SK-N-SH treated with all-trans-retinoic acid at 6 μM for 48 hours (cell line): ENCODE measurements at regions not wholly inside any gene's neighbourhood (a gene's known extent, or its start where the extent isn't known, plus 50 kb on each side); places are given as distances from the start of the nearest gene placed in this dataset.

Source experiments
- ATAC-seq: fragments of 200-7000 bp; cut with Tn5 transposase; 3 replicates; pipeline ENCODE4 v1.9.1; 2020; ENCODE audit warnings: mild to moderate bottlenecking, moderate library complexity
- ARNTL ChIP-seq: fragments of 450-650 bp; formaldehyde crosslinking; IDR thresholded peaks from 2 replicates; pipeline ENCODE4 v1.5.0; 2020; ENCODE audit warnings: low read depth, mild to moderate bottlenecking, moderate library complexity, borderline replicate concordance
- BACH2 ChIP-seq: fragments of 250-450 bp; sonication (Bioruptor Pico); IDR thresholded peaks from 2 replicates; pipeline ENCODE4 v1.9.0; 2021; ENCODE audit warnings: mild to moderate bottlenecking, borderline replicate concordance
- CSDC2 ChIP-seq: fragments of 250-450 bp; sonication (Bioruptor Pico); IDR thresholded peaks from 2 replicates; pipeline ENCODE4 v1.5.0; 2020; ENCODE audit warnings: mild to moderate bottlenecking, moderate library complexity
- ESRRG ChIP-seq: fragments of 250-450 bp; sonication (Bioruptor Pico); IDR thresholded peaks from 2 replicates; pipeline ENCODE4 v1.6.1; 2021; ENCODE audit warnings: mild to moderate bottlenecking
- GLIS3 ChIP-seq: fragments of 250-450 bp; sonication (Bioruptor Pico); IDR thresholded peaks from 2 replicates; pipeline ENCODE4 v1.5.0; 2020; ENCODE audit warnings: mild to moderate bottlenecking, moderate library complexity
- ISL1 ChIP-seq: fragments of 250-450 bp; sonication (Bioruptor Pico); IDR thresholded peaks from 2 replicates; pipeline ENCODE4 v2.1.2; 2022; ENCODE audit warnings: mild to moderate bottlenecking, moderate library complexity
- OSR1 ChIP-seq: fragments of 250-450 bp; sonication (Bioruptor Pico); IDR thresholded peaks from 2 replicates; pipeline ENCODE4 v1.8.0; 2022; ENCODE audit warnings: moderate library complexity, mild to moderate bottlenecking, inconsistent platforms
- PPARA ChIP-seq: fragments of 250-450 bp; sonication (Bioruptor Pico); IDR thresholded peaks from 2 replicates; pipeline ENCODE4 v1.5.0; 2020; ENCODE audit warnings: mild to moderate bottlenecking, borderline replicate concordance
- RARB ChIP-seq: fragments of 250-450 bp; sonication (Bioruptor Pico); IDR thresholded peaks from 2 replicates; pipeline ENCODE4 v1.8.0; 2021; ENCODE audit warnings: mild to moderate bottlenecking, moderate library complexity
- SNAI2 ChIP-seq: fragments of 250-450 bp; sonication (Bioruptor Pico); IDR thresholded peaks from 2 replicates; pipeline ENCODE4 v1.5.0; 2020; ENCODE audit warnings: mild to moderate bottlenecking, moderate library complexity
- TCF4 ChIP-seq: fragments of 250-450 bp; sonication (Bioruptor Pico); IDR thresholded peaks from 2 replicates; pipeline ENCODE4 v1.8.0; 2021; ENCODE audit warnings: mild to moderate bottlenecking, moderate library complexity, borderline replicate concordance
- TOX ChIP-seq: fragments of 250-450 bp; sonication (Bioruptor Pico); IDR thresholded peaks from 2 replicates; pipeline ENCODE4 v1.8.0; 2021; ENCODE audit warnings: mild to moderate bottlenecking, moderate library complexity, borderline replicate concordance
- ZFP3 ChIP-seq: fragments of 250-450 bp; sonication (Bioruptor Pico); IDR thresholded peaks from 2 replicates; pipeline ENCODE4 v1.5.0; 2020; ENCODE audit warnings: mild to moderate bottlenecking, moderate library complexity
- ZFP30 ChIP-seq: fragments of 450-650 bp; formaldehyde crosslinking; IDR thresholded peaks from 2 replicates; pipeline ENCODE4 v1.5.0; 2022; ENCODE audit warnings: mild to moderate bottlenecking, moderate library complexity
- ZNF565 ChIP-seq: fragments of 450-650 bp; formaldehyde crosslinking; conservative IDR thresholded peaks from 2 replicates; pipeline ENCODE4 v1.5.0; 2020; ENCODE audit warnings: low read depth, mild to moderate bottlenecking, moderate library complexity
- ZNF70 ChIP-seq: fragments of 450-650 bp; formaldehyde crosslinking; IDR thresholded peaks from 2 replicates; pipeline ENCODE4 v1.5.0; 2020; ENCODE audit warnings: mild to moderate bottlenecking, moderate library complexity
- ZNF8 ChIP-seq: fragments of 450-650 bp; formaldehyde crosslinking; IDR thresholded peaks from 2 replicates; pipeline ENCODE4 v1.5.0; 2020; ENCODE audit warnings: mild to moderate bottlenecking, moderate library complexity
- TF ChIP-seq, protein P1 (sequence below): fragments of 250-450 bp; sonication (Bioruptor Pico); IDR thresholded peaks from 2 replicates; pipeline ENCODE4 v1.5.1; 2021; ENCODE audit warnings: mild to moderate bottlenecking, moderate library complexity
- TF ChIP-seq, protein P2 (sequence below): fragments of 250-450 bp; sonication (Bioruptor Pico); IDR thresholded peaks from 2 replicates; pipeline ENCODE4 v1.5.0; 2020; ENCODE audit warnings: mild to moderate bottlenecking, moderate library complexity
- TF ChIP-seq, protein P3 (sequence below): fragments of 250-450 bp; sonication (Bioruptor Pico); IDR thresholded peaks from 2 replicates; pipeline ENCODE4 v1.5.1; 2020; ENCODE audit warnings: low read depth, mild to moderate bottlenecking, moderate library complexity
- TF ChIP-seq, protein P4 (sequence below): fragments of 250-450 bp; sonication (Bioruptor Pico); IDR thresholded peaks from 2 replicates; pipeline ENCODE4 v1.8.0; 2020; ENCODE audit warnings: mild to moderate bottlenecking, moderate library complexity, borderline replicate concordance
- TF ChIP-seq, protein P5 (sequence below): fragments of 250-450 bp; sonication (Bioruptor Pico); IDR thresholded peaks from 2 replicates; pipeline ENCODE4 v1.8.0; 2021; ENCODE audit warnings: low read depth, mild to moderate bottlenecking, moderate library complexity, borderline replicate concordance

DNA sequence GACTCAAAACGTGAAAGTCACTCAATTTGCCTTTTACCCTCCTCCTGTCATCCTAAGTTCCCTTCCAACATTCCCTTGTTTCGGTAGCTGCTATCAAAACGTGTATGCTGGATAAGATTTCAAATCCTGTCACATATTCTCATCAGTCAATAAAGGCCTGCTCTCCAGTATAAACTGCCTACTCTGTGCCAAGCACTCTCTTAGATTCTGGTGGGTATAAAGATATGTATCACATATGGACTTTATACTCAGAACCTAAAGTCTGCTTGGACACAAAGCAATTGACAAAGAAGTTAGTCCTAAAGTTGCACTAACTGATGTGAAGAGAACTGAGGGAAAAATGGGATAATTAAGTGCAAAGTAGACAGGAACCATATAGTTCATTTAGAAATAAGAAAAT is 476.6 kb upstream of the MARCKS start:
- TF ChIP-seq PPARA (CRISPR knock-in tag) (no peak), SNAI2 (CRISPR knock-in tag) (no peak), ZFP3 (CRISPR knock-in tag) (no peak), RARB (CRISPR knock-in tag) (no peak), GLIS3 (no peak), OSR1 (CRISPR knock-in tag) (no peak), ZFP30 (CRISPR knock-in tag) (no peak), CSDC2 (no peak), TCF4 (CRISPR knock-in tag) (no peak), ZNF8 (CRISPR knock-in tag) (no peak), ZNF70 (CRISPR knock-in tag) (no peak), BACH2 (CRISPR knock-in tag) (no peak), ARNTL (CRISPR knock-in tag) (no peak), TOX (CRISPR knock-in tag) (no peak), ISL1 (no peak), ESRRG (CRISPR knock-in tag) (no peak)
- TF ChIP-seq, protein P1, sequence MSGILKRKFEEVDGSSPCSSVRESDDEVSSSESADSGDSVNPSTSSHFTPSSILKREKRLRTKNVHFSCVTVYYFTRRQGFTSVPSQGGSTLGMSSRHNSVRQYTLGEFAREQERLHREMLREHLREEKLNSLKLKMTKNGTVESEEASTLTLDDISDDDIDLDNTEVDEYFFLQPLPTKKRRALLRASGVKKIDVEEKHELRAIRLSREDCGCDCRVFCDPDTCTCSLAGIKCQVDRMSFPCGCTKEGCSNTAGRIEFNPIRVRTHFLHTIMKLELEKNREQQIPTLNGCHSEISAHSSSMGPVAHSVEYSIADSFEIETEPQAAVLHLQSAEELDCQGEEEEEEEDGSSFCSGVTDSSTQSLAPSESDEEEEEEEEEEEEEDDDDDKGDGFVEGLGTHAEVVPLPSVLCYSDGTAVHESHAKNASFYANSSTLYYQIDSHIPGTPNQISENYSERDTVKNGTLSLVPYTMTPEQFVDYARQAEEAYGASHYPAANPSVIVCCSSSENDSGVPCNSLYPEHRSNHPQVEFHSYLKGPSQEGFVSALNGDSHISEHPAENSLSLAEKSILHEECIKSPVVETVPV (CRISPR knock-in tag), result no peak
- TF ChIP-seq, protein P2, sequence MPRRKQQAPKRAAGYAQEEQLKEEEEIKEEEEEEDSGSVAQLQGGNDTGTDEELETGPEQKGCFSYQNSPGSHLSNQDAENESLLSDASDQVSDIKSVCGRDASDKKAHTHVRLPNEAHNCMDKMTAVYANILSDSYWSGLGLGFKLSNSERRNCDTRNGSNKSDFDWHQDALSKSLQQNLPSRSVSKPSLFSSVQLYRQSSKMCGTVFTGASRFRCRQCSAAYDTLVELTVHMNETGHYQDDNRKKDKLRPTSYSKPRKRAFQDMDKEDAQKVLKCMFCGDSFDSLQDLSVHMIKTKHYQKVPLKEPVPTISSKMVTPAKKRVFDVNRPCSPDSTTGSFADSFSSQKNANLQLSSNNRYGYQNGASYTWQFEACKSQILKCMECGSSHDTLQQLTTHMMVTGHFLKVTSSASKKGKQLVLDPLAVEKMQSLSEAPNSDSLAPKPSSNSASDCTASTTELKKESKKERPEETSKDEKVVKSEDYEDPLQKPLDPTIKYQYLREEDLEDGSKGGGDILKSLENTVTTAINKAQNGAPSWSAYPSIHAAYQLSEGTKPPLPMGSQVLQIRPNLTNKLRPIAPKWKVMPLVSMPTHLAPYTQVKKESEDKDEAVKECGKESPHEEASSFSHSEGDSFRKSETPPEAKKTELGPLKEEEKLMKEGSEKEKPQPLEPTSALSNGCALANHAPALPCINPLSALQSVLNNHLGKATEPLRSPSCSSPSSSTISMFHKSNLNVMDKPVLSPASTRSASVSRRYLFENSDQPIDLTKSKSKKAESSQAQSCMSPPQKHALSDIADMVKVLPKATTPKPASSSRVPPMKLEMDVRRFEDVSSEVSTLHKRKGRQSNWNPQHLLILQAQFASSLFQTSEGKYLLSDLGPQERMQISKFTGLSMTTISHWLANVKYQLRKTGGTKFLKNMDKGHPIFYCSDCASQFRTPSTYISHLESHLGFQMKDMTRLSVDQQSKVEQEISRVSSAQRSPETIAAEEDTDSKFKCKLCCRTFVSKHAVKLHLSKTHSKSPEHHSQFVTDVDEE, result no peak
- TF ChIP-seq, protein P3, sequence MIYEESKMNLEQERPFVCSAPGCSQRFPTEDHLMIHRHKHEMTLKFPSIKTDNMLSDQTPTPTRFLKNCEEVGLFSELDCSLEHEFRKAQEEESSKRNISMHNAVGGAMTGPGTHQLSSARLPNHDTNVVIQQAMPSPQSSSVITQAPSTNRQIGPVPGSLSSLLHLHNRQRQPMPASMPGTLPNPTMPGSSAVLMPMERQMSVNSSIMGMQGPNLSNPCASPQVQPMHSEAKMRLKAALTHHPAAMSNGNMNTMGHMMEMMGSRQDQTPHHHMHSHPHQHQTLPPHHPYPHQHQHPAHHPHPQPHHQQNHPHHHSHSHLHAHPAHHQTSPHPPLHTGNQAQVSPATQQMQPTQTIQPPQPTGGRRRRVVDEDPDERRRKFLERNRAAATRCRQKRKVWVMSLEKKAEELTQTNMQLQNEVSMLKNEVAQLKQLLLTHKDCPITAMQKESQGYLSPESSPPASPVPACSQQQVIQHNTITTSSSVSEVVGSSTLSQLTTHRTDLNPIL (CRISPR knock-in tag), result no peak
- TF ChIP-seq, protein P4, sequence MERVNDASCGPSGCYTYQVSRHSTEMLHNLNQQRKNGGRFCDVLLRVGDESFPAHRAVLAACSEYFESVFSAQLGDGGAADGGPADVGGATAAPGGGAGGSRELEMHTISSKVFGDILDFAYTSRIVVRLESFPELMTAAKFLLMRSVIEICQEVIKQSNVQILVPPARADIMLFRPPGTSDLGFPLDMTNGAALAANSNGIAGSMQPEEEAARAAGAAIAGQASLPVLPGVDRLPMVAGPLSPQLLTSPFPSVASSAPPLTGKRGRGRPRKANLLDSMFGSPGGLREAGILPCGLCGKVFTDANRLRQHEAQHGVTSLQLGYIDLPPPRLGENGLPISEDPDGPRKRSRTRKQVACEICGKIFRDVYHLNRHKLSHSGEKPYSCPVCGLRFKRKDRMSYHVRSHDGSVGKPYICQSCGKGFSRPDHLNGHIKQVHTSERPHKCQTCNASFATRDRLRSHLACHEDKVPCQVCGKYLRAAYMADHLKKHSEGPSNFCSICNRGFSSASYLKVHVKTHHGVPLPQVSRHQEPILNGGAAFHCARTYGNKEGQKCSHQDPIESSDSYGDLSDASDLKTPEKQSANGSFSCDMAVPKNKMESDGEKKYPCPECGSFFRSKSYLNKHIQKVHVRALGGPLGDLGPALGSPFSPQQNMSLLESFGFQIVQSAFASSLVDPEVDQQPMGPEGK (CRISPR knock-in tag), result no peak
- no peak for ATAC-seq

DNA sequence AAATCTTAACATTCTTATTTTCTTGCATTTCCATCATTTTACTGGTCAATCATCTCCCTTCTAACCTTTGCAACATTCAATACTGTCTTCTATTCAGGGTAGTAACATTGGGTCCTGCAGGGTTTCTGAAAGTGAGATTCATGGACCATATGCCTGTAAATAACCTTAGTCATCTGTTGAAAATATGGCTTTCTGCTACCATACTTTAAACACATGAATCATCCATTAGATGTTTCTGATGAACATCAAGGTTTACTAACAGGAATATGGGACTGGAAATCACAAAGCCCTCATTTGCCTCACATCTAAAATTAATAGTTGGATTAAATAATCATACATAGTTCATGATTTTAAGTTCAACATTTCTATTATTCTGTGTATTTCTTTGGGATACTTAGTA is 475.9 kb upstream of the MARCKS start:
- ATAC-seq, result no peak
- TF ChIP-seq ZFP30 (CRISPR knock-in tag) (no peak), ISL1 (no peak), ZNF565 (CRISPR knock-in tag) (no peak), ESRRG (CRISPR knock-in tag) (no peak), ARNTL (CRISPR knock-in tag) (no peak), OSR1 (CRISPR knock-in tag) (no peak), BACH2 (CRISPR knock-in tag) (no peak), RARB (CRISPR knock-in tag) (no peak), ZNF70 (CRISPR knock-in tag) (no peak)
- TF ChIP-seq, protein P4 (CRISPR knock-in tag), result no peak
- TF ChIP-seq, protein P5, sequence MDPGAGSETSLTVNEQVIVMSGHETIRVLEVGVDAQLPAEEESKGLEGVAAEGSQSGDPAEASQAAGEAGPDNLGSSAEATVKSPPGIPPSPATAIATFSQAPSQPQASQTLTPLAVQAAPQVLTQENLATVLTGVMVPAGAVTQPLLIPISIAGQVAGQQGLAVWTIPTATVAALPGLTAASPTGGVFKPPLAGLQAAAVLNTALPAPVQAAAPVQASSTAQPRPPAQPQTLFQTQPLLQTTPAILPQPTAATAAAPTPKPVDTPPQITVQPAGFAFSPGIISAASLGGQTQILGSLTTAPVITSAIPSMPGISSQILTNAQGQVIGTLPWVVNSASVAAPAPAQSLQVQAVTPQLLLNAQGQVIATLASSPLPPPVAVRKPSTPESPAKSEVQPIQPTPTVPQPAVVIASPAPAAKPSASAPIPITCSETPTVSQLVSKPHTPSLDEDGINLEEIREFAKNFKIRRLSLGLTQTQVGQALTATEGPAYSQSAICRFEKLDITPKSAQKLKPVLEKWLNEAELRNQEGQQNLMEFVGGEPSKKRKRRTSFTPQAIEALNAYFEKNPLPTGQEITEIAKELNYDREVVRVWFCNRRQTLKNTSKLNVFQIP (CRISPR knock-in tag), result no peak
- TF ChIP-seq, protein P1 (CRISPR knock-in tag), result no peak
- TF ChIP-seq, protein P2, result no peak
